ENCODE measurements at regions not wholly inside any gene's neighbourhood (a gene's known extent, or its start where the extent isn't known, plus 50 kb on each side); places are given as distances from the start of the nearest gene placed in this dataset.

- no peak for DNase-seq (ENCODE audit: low read depth in 4 of 6, low spot score in 6 of 6)
- Histone ChIP-seq H3K27ac (ENCODE audit: low read depth, low read length) (no peak overlapping the region), H3K4me3 (ENCODE audit: low read depth, low read length) (no peak overlapping the region), H3K4me1 (ENCODE audit: control insufficient read depth, insufficient read depth, low read length) (peaks cover 32% of the 10 kb centered on the region), H3K9me3 (ENCODE audit: control insufficient read depth, insufficient read depth, low read length) (no peaks in the 10 kb centered on the region), H3K36me3 (ENCODE audit: control insufficient read depth, insufficient read depth, low read length) (no peaks in the 10 kb centered on the region), H3K27me3 (ENCODE audit: control insufficient read depth, insufficient read depth, low read length) (peaks cover 28% of the 10 kb centered on the region)
- WGBS (ENCODE audit: insufficient coverage): no CpG with 5 or more reads among the region's 7 CpGs
Observed at GRCh38 chr2:120445449-120446143, 99.7 kb downstream of the INHBB start.

DNA sequence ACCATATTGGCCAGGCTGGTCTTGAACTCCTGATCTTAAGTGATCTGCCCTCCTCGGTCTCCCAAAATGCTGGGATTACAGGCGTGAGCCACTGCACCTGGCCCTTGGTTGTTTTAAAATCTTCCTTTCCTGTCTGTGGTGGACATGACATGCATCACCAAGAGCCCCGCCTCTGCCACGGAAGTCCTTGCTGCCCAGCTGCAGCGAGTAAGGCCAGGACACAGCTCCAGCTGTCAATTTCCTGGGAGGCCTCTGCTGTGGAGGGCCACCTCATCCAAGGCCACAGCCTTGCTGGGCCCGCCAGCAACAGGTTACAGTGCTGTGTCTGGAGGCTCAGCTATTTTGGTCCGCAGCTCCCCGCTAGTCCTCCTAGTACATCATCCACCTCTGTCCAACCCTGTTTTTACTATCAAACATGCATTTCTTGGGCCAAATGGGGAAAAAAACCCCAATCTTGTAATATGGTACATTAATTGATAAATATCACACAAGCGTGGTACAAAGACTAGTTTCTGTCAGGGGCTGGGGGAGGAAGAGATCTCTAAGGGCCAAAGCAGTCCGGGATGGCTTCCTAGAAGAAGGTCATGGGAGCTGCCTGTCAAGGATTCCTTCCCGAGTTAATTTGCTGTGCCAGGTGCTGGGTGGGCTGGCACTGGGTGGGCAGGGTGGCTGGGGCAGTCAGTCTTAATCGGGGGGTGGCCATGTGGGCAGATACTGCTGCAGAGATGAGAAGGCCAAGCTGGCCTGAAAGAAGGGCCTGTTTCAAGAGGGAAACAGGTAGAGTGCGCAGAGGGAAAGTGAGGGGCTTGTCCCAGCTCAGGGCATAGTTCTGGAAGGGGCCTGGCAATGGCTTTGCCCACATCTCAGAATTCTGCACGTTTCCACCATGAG lies 100.5 kb downstream of the INHBB start:
- WGBS (ENCODE audit: insufficient coverage): 91% methylated on average over 13 of the region's 14 CpGs
- no peak for DNase-seq (ENCODE audit: low read depth in 4 of 6, low spot score in 6 of 6)
- no peak overlapping the region for H3K27ac ChIP-seq (ENCODE audit: low read depth, low read length)
- peaks cover 23% of the 10 kb centered on the region for H3K27me3 ChIP-seq (ENCODE audit: control insufficient read depth, insufficient read depth, low read length)
- H3K4me3 ChIP-seq (ENCODE audit: low read depth, low read length): no peak overlapping the region
- no peaks in the 10 kb centered on the region for H3K9me3 ChIP-seq (ENCODE audit: control insufficient read depth, insufficient read depth, low read length)
- H3K36me3 ChIP-seq (ENCODE audit: control insufficient read depth, insufficient read depth, low read length): no peaks in the 10 kb centered on the region
- H3K4me1 ChIP-seq (ENCODE audit: control insufficient read depth, insufficient read depth, low read length): peaks cover 26% of the 10 kb centered on the region

- Histone ChIP-seq H3K4me1 (ENCODE audit: control insufficient read depth, insufficient read depth, low read length) (peaks cover 22% of the 10 kb centered on the region), H3K36me3 (ENCODE audit: control insufficient read depth, insufficient read depth, low read length) (no peaks in the 10 kb centered on the region), H3K27ac (ENCODE audit: low read depth, low read length) (no peak overlapping the region), H3K4me3 (ENCODE audit: low read depth, low read length) (no peak overlapping the region), H3K9me3 (ENCODE audit: control insufficient read depth, insufficient read depth, low read length) (no peaks in the 10 kb centered on the region), H3K27me3 (ENCODE audit: control insufficient read depth, insufficient read depth, low read length) (peaks cover 16% of the 10 kb centered on the region)
- 87% methylated on average over 8 of the region's 8 CpGs for WGBS (ENCODE audit: insufficient coverage)
- no peak for DNase-seq (ENCODE audit: low read depth in 4 of 6, low spot score in 6 of 6)
Observed at GRCh38 chr2:120447127-120447785, 101.3 kb downstream of the INHBB start.

DNA sequence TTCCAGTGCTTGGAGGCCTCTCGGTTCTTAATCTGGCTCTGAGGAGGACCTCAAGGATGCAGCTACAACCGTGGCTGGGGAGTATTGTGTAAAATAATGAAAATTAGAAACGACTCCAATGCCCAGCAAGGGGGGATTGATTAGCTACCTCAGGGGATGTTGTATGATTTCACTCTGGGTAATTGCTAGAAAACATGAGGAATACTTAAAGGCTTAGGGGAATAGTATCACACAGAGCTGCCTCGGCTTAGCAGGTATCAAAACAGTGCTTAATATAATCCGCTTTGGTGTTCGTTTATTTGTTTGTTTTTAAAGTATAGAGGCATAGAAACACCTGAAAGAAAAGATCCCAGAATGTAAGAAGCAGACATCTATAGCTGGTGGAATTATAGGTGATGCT lies 102.5 kb downstream of the INHBB start:
- peak in 1 of 6 donors; percentile 51 for DNase-seq (ENCODE audit: low read depth in 4 of 6, low spot score in 6 of 6)
- H3K27ac ChIP-seq (ENCODE audit: low read depth, low read length): no peak overlapping the region
- H3K9me3 ChIP-seq (ENCODE audit: control insufficient read depth, insufficient read depth, low read length): no peaks in the 10 kb centered on the region
- WGBS (ENCODE audit: insufficient coverage): 59% methylated on average over 4 of the region's 6 CpGs
- no peaks in the 10 kb centered on the region for H3K36me3 ChIP-seq (ENCODE audit: control insufficient read depth, insufficient read depth, low read length)
- peaks cover 4% of the 10 kb centered on the region for H3K27me3 ChIP-seq (ENCODE audit: control insufficient read depth, insufficient read depth, low read length)
- H3K4me1 ChIP-seq (ENCODE audit: control insufficient read depth, insufficient read depth, low read length): peaks cover 14% of the 10 kb centered on the region
- H3K4me3 ChIP-seq (ENCODE audit: low read depth, low read length): no peak overlapping the region

GRCh38 chr2:120448961-120449810 lies 103.2 kb downstream of the INHBB start:
- Histone ChIP-seq H3K36me3 (ENCODE audit: control insufficient read depth, insufficient read depth, low read length) (no peaks in the 10 kb centered on the region), H3K4me3 (ENCODE audit: low read depth, low read length) (no peak overlapping the region), H3K27ac (ENCODE audit: low read depth, low read length) (no peak overlapping the region), H3K27me3 (ENCODE audit: control insufficient read depth, insufficient read depth, low read length) (no peaks in the 10 kb centered on the region), H3K9me3 (ENCODE audit: control insufficient read depth, insufficient read depth, low read length) (no peaks in the 10 kb centered on the region), H3K4me1 (ENCODE audit: control insufficient read depth, insufficient read depth, low read length) (peaks cover 14% of the 10 kb centered on the region)
- 84% methylated on average over 12 of the region's 15 CpGs for WGBS (ENCODE audit: insufficient coverage)
- no peak for DNase-seq (ENCODE audit: low read depth in 4 of 6, low spot score in 6 of 6)

DNA sequence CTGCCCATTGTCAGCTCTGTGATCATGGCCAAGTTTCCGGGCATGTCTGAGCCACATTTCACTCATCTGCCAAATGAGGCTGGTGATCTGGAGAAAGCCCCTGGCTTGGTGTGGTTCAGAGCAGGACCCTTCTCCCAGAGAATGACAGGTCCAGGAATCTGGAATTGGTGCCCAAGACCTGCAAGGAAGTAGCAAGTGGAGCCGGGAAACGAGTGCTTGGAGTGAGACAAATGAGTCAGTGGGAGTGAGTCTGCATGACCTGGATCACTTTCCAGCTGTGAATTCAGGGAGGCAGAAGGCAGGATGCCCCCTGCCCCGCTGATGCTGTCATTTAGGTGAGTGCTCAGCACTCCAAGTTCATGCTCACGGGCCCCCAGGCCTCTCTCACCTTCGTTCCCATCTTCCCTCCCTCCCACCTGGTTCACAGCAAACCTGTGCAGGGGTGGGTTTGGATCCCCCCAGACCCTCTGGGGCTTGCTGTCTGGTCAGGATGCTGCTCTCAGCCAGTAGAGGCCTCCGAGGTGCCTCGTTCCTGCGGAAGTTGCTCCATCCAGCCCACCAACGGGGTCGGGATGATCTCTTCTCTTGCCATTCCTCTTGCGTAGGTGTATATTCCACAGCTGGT lies 104.4 kb downstream of the INHBB start:
- no peaks in the 10 kb centered on the region for H3K27me3 ChIP-seq (ENCODE audit: control insufficient read depth, insufficient read depth, low read length)
- DNase-seq (ENCODE audit: low read depth in 4 of 6, low spot score in 6 of 6): no peak
- peaks cover 14% of the 10 kb centered on the region for H3K4me1 ChIP-seq (ENCODE audit: control insufficient read depth, insufficient read depth, low read length)
- H3K27ac ChIP-seq (ENCODE audit: low read depth, low read length): no peak overlapping the region
- H3K4me3 ChIP-seq (ENCODE audit: low read depth, low read length): no peak overlapping the region
- no peaks in the 10 kb centered on the region for H3K36me3 ChIP-seq (ENCODE audit: control insufficient read depth, insufficient read depth, low read length)
- WGBS (ENCODE audit: insufficient coverage): 84% methylated on average over 11 of the region's 12 CpGs
- no peaks in the 10 kb centered on the region for H3K9me3 ChIP-seq (ENCODE audit: control insufficient read depth, insufficient read depth, low read length)

DNA sequence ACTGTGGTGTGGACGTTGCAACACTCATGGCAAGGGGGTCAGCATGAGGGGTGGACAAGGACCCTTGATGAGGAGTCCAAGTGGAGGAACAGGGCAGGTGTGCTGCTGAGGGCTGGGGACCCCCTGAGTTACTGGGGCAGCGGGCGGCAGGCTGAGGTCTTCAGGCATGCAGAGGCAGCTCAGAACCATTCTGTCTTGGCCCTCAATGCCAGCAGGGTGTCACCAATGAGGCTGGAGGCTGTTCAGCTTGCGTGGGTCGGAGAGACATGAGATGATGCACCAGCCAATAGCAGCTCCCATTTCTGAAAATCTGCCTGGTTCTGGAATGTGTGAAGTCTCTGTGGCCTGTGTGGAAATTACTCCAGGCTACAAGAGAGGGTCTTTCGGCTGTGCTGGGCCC lies 105.4 kb downstream of the INHBB start:
- Histone ChIP-seq H3K27ac (ENCODE audit: low read depth, low read length) (no peak overlapping the region), H3K4me3 (ENCODE audit: low read depth, low read length) (no peak overlapping the region), H3K4me1 (ENCODE audit: control insufficient read depth, insufficient read depth, low read length) (peaks cover 14% of the 10 kb centered on the region), H3K36me3 (ENCODE audit: control insufficient read depth, insufficient read depth, low read length) (no peaks in the 10 kb centered on the region), H3K27me3 (ENCODE audit: control insufficient read depth, insufficient read depth, low read length) (no peaks in the 10 kb centered on the region), H3K9me3 (ENCODE audit: control insufficient read depth, insufficient read depth, low read length) (no peaks in the 10 kb centered on the region)
- 86% methylated on average over 6 of the region's 6 CpGs for WGBS (ENCODE audit: insufficient coverage)
- no peak for DNase-seq (ENCODE audit: low read depth in 4 of 6, low spot score in 6 of 6)

GRCh38 chr2:120452131-120452530 lies 106.2 kb downstream of the INHBB start:
- no peaks in the 10 kb centered on the region for H3K9me3 ChIP-seq (ENCODE audit: control insufficient read depth, insufficient read depth, low read length)
- H3K27ac ChIP-seq (ENCODE audit: low read depth, low read length): no peak overlapping the region
- no peak for DNase-seq (ENCODE audit: low read depth in 4 of 6, low spot score in 6 of 6)
- H3K4me3 ChIP-seq (ENCODE audit: low read depth, low read length): no peak overlapping the region
- WGBS (ENCODE audit: insufficient coverage): 78% methylated on average over 7 of the region's 7 CpGs
- H3K27me3 ChIP-seq (ENCODE audit: control insufficient read depth, insufficient read depth, low read length): no peaks in the 10 kb centered on the region
- peaks cover 11% of the 10 kb centered on the region for H3K4me1 ChIP-seq (ENCODE audit: control insufficient read depth, insufficient read depth, low read length)
- no peaks in the 10 kb centered on the region for H3K36me3 ChIP-seq (ENCODE audit: control insufficient read depth, insufficient read depth, low read length)

All from spinal cord (tissue), 9 donors.